ENCODE measurements at regions not wholly inside any gene's neighbourhood (a gene's known extent, or its start where the extent isn't known, plus 50 kb on each side); places are given as distances from the start of the nearest gene placed in this dataset.
A peak's percentile ranks its signal among the peaks of the same experiment; 100 is the strongest.

DNA sequence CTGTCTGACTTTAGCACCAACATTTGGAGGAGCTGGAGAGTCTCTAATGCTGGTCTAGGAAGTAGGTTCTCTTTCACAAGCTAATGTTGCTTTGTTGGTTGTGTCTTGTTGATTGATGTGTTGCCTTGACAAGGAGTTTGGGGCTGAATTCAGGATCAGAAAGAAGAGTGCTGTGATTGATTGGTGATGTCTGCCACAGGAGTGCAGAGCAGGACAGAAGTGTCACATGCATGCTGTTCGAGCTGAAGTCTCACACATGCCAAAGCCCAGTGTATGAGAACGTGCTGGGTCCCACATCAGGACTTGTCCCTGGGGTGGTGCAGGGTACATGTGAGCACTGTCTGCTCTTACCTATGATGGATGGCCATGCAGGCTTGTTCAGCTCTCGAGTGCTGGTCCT, 694.4 kb downstream of the MATN1 start:
- Histone ChIP-seq H3K4me3 (no peak overlapping the region), H3K27me3 (peaks cover 0 to 17% of the 10 kb centered on the region in 2 donors), H3K9me3 (no peaks in the 10 kb centered on the region), H3K36me3 (no peaks in the 10 kb centered on the region), H3K4me1 (no peaks in the 10 kb centered on the region), H3K27ac (no peak overlapping the region)
- intact Hi-C loops (cut with DNase I; ENCODE audit: low total_unique reads), result no loop called here
- peak in 1 of 2 donors; percentile 19 for DNase-seq
- TF ChIP-seq, protein P1, sequence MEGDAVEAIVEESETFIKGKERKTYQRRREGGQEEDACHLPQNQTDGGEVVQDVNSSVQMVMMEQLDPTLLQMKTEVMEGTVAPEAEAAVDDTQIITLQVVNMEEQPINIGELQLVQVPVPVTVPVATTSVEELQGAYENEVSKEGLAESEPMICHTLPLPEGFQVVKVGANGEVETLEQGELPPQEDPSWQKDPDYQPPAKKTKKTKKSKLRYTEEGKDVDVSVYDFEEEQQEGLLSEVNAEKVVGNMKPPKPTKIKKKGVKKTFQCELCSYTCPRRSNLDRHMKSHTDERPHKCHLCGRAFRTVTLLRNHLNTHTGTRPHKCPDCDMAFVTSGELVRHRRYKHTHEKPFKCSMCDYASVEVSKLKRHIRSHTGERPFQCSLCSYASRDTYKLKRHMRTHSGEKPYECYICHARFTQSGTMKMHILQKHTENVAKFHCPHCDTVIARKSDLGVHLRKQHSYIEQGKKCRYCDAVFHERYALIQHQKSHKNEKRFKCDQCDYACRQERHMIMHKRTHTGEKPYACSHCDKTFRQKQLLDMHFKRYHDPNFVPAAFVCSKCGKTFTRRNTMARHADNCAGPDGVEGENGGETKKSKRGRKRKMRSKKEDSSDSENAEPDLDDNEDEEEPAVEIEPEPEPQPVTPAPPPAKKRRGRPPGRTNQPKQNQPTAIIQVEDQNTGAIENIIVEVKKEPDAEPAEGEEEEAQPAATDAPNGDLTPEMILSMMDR (IDR thresholded peaks at IDR 0.05), result no peak

DNA sequence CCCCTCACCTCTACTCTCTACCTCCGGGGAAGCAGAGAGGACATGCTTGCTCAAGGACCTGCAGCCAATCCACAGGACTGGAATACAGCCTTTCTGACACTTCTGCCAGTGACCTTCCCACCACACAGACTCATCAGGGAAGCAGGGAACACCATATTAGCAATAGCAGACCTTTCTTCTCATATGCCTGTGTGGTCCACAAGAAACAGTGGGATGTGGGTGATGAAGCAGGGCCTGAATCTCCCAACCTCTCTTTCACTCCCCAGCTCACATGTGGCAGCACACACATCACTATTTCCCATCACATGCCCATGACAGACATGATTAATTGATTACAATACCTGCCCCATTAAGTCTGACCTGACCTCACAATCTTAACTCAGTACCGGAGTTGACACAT, 695.1 kb downstream of the MATN1 start:
- Histone ChIP-seq H3K27ac (no peak overlapping the region), H3K9me3 (peaks cover 0 to 4% (median 0%) of the 10 kb centered on the region in 3 donors), H3K27me3 (peaks cover 0 to 17% of the 10 kb centered on the region in 2 donors), H3K36me3 (no peaks in the 10 kb centered on the region), H3K4me1 (no peaks in the 10 kb centered on the region), H3K4me3 (no peak overlapping the region)
- intact Hi-C loops (cut with DNase I; ENCODE audit: low total_unique reads), result no loop called here
- peak in 1 of 2 donors; percentile 15 for DNase-seq
- TF ChIP-seq, protein P1 (IDR thresholded peaks at IDR 0.05), result no peak

DNA sequence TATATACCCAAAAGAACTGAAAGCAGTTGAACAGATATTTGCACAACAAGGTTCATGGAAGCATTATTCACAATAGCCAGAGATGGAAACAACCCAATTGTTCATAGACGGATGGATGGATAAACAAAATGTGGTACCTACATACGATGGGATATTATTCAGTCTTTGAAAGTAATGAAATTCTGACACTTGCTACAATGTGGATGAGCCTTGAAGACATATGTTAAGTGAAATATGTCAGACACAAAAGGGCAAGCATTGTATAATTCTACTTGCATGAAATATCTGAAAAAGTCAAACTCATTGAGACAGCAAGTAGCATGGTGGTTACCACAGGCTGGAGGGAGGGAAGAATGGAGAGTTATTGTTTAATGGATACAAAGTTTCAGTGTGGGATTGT, 696.1 kb downstream of the MATN1 start:
- H3K27me3 ChIP-seq, result peaks cover 0 to 24% of the 10 kb centered on the region in 2 donors

DNA sequence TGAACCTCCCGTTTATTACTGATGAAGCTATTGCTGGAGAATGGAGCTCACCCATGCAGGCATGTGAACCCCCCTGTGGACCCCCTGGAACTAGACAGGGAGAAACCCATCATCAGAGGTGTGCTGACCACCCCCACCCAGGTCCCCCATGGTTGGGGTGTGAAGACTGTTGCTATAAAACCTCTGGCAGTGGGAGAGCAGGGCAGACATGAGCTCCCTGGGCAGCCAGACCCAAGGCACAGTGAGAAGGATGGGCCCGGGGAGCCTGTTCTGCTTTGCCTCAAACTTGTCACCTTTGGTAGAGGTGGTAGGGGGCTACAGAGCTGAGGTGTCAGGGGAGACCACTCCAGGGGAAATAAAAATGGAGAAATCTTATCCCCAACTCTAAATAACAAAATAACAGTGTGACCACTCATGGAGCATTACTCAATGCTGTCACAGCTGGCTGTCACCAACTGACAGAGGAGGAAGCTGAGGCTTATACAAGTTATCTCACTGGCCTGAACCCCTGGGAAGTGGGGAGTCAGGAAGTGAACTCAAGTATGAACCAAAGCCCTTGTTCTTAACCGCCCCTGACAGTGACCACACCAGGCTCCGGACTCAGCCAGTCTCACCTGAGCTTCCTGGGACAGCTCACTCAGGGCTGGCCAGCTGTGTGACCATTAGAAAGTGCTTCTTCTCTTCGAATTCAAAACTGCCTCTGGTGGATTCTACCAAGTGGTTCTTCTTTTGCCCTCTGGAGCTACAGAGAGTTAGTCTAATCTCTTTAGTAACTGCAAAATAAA, 698.8 kb downstream of the MATN1 start:
- no peak overlapping the region for H3K27ac ChIP-seq
- peak in 1 of 2 donors; percentile 47 for DNase-seq
- TF ChIP-seq, protein P1 (IDR thresholded peaks at IDR 0.05), result no peak

More for the DNA sequence above, 696.1 kb downstream of the MATN1 start:
- no peak for DNase-seq
- H3K4me3 ChIP-seq, result no peak overlapping the region
- no peaks in the 10 kb centered on the region for H3K36me3 ChIP-seq
- intact Hi-C loops (cut with DNase I; ENCODE audit: low total_unique reads), result no loop called here
- TF ChIP-seq, protein P1 (IDR thresholded peaks at IDR 0.05), result no peak
- H3K27ac ChIP-seq, result no peak overlapping the region
- H3K9me3 ChIP-seq, result peaks cover 0 to 4% (median 0%) of the 10 kb centered on the region in 3 donors
- H3K4me1 ChIP-seq, result no peaks in the 10 kb centered on the region

DNA sequence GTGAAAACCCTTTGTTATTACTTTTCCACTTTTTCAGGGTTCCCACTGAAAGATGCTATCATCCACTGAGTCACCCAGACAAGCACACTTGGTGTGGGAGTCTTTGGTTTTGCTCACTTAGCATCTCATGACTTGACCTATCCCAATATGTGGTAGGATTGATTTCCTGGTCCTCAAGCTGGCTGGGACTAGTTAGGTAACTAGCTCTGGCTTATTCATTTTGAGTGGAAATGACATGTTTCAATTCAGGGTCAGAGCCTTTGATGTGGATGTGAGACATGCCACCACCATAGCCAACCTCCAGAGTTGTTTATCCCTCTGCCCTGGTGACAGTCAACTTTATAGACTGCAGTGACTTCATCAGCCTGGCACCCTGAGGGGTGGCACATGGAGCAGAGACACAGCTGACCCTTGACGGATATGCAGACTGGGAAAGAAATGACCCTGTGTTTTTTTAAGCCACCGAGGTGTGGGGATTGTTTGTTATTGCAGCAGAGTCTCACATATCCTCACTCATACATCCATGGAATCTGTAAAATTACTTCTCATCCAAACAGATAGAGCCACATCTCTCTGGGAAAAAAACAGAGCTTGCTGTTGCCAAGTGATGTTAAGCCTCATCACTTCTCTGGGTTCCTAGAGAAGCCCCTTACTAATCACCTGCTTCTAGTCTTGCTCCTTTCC, 699.9 kb downstream of the MATN1 start:
- Histone ChIP-seq H3K9me3 (peaks cover 0 to 10% (median 5%) of the 10 kb centered on the region in 3 donors), H3K27ac (no peak overlapping the region), H3K36me3 (no peaks in the 10 kb centered on the region), H3K4me3 (no peak overlapping the region), H3K27me3 (peaks cover 0 to 21% of the 10 kb centered on the region in 2 donors), H3K4me1 (no peaks in the 10 kb centered on the region)
- no peak for DNase-seq
- intact Hi-C loops (cut with DNase I; ENCODE audit: low total_unique reads), result no loop called here
- TF ChIP-seq, protein P1 (IDR thresholded peaks at IDR 0.05), result no peak

More for the DNA sequence above, 698.8 kb downstream of the MATN1 start:
- no peak overlapping the region for H3K4me3 ChIP-seq
- peaks cover 0 to 21% of the 10 kb centered on the region in 2 donors for H3K27me3 ChIP-seq
- intact Hi-C loops (cut with DNase I; ENCODE audit: low total_unique reads), result no loop called here
- no peaks in the 10 kb centered on the region for H3K4me1 ChIP-seq
- peaks cover 0 to 4% (median 0%) of the 10 kb centered on the region in 3 donors for H3K9me3 ChIP-seq
- no peaks in the 10 kb centered on the region for H3K36me3 ChIP-seq

Data from tibial artery (tissue), 4 donors.